G401 (cell line): ENCODE measurements at regions not wholly inside any gene's neighbourhood (a gene's known extent, or its start where the extent isn't known, plus 50 kb on each side); places are given as distances from the start of the nearest gene placed in this dataset.
"Not testable (repeated sequence)": the region's sequence is repeated elsewhere in the genome, so short reads cannot be mapped to it uniquely, and the experiment has no call there.

Experiments used
- DNase-seq: peaks from one replicate; pipeline ENCODE4 v3.0.0-alpha.2; 2015; ENCODE audit warnings: low spot score
- in situ Hi-C: cut with HindIII; loops from 2 replicates; pipeline ENCODE4 v1.10.0; 2016; ENCODE audit warnings: low sequenced_read_pairs, mixed read lengths

GRCh38 chr2:9707008-9707407 is 76.2 kb upstream of the YWHAQ start:
- DNase-seq = no peak
- in situ Hi-C loops = no loop called here

GRCh38 chr2:9707611-9708160 is 76.9 kb upstream of the YWHAQ start:
- in situ Hi-C loops = no loop called here
- DNase-seq = no peak

- in situ Hi-C loops = no loop called here
- DNase-seq = no peak
Measured at GRCh38 chr2:9708683-9709538, 78.1 kb upstream of the YWHAQ start.

- DNase-seq = no peak
- in situ Hi-C loops = loop anchor here (5.0 kb wide), 1 partner anchor 53 kb away; no protein-coding TSS in a partner anchor
Measured at GRCh38 chr2:9709539-9710285, 78.9 kb upstream of the YWHAQ start.

- in situ Hi-C loops = loop anchor here (5.0 kb wide), 1 partner anchor 52 kb away; no protein-coding TSS in a partner anchor
- no peak for DNase-seq
Measured at GRCh38 chr2:9710311-9710710, 79.5 kb upstream of the YWHAQ start.

GRCh38 chr2:9712263-9712662 is 81.5 kb upstream of the YWHAQ start:
- in situ Hi-C loops = loop anchor here (5.0 kb wide), 1 partner anchor 50 kb away; no protein-coding TSS in a partner anchor
- no peak for DNase-seq

- in situ Hi-C loops = loop anchor here (5.0 kb wide), 1 partner anchor 48 kb away; no protein-coding TSS in a partner anchor
- no peak for DNase-seq
Measured at GRCh38 chr2:9714630-9715214, 83.9 kb upstream of the YWHAQ start.

- DNase-seq = no peak
- in situ Hi-C loops = no loop called here
Measured at GRCh38 chr2:9715238-9715637, 84.4 kb upstream of the YWHAQ start.

- in situ Hi-C loops = no loop called here
- DNase-seq = no peak
Measured at GRCh38 chr2:9717886-9718451, 87.2 kb upstream of the YWHAQ start.

- in situ Hi-C loops = no loop called here
- no peak for DNase-seq
Measured at GRCh38 chr2:9720352-9721093, 89.7 kb upstream of the YWHAQ start.

GRCh38 chr2:9721344-9721743 is 90.5 kb upstream of the YWHAQ start:
- no peak for DNase-seq

GRCh38 chr2:9722451-9722850 is 91.7 kb upstream of the YWHAQ start:
- no peak for DNase-seq
- in situ Hi-C loops = no loop called here

More at GRCh38 chr2:9721344-9721743, 90.5 kb upstream of the YWHAQ start:
- in situ Hi-C loops = no loop called here

GRCh38 chr2:9724565-9724964 is 93.8 kb upstream of the YWHAQ start:
- in situ Hi-C loops = no loop called here
- no peak for DNase-seq

GRCh38 chr2:9725106-9725505 is 94.3 kb upstream of the YWHAQ start:
- in situ Hi-C loops = no loop called here
- DNase-seq = no peak

- DNase-seq, in situ Hi-C loops: not testable (repeated sequence)
Measured at GRCh38 chr2:9726016-9726415, 95.2 kb upstream of the YWHAQ start.

- DNase-seq, in situ Hi-C loops: not testable (repeated sequence)
Measured at GRCh38 chr2:9730523-9730922, 99.7 kb upstream of the YWHAQ start.

GRCh38 chr2:9732824-9733223 is 102.0 kb upstream of the YWHAQ start:
- no peak for DNase-seq

GRCh38 chr2:9734308-9734707 is 103.5 kb upstream of the YWHAQ start:
- no peak for DNase-seq
- in situ Hi-C loops = no loop called here

More at GRCh38 chr2:9732824-9733223, 102.0 kb upstream of the YWHAQ start:
- in situ Hi-C loops = no loop called here

- in situ Hi-C loops = no loop called here
- DNase-seq = no peak
Measured at GRCh38 chr2:9735335-9735734, 104.5 kb upstream of the YWHAQ start.
